ENCODE measurements at regions not wholly inside any gene's neighbourhood (a gene's known extent, or its start where the extent isn't known, plus 50 kb on each side); places are given as distances from the start of the nearest gene placed in this dataset.

- no peak for TF ChIP-seq EZH2 (IDR thresholded peaks at IDR 0.05; ENCODE audit: borderline replicate concordance, low read length)
- TF ChIP-seq, protein P1, sequence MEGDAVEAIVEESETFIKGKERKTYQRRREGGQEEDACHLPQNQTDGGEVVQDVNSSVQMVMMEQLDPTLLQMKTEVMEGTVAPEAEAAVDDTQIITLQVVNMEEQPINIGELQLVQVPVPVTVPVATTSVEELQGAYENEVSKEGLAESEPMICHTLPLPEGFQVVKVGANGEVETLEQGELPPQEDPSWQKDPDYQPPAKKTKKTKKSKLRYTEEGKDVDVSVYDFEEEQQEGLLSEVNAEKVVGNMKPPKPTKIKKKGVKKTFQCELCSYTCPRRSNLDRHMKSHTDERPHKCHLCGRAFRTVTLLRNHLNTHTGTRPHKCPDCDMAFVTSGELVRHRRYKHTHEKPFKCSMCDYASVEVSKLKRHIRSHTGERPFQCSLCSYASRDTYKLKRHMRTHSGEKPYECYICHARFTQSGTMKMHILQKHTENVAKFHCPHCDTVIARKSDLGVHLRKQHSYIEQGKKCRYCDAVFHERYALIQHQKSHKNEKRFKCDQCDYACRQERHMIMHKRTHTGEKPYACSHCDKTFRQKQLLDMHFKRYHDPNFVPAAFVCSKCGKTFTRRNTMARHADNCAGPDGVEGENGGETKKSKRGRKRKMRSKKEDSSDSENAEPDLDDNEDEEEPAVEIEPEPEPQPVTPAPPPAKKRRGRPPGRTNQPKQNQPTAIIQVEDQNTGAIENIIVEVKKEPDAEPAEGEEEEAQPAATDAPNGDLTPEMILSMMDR (conservative IDR thresholded peaks at IDR 0.05 in 1 of 2, IDR thresholded peaks at IDR 0.05 in 1 of 2; ENCODE audit: extremely low read depth in 1 of 2, insufficient read depth in 1 of 2, low read depth in 1 of 2, low read length in 2 of 2), result no peak
Measured at GRCh38 chr21:33998402-33998801, 75.0 kb upstream of the MRPS6 start.

Measured in mammary epithelial cell (primary cell).